Cardiac fibroblast (primary cell): ENCODE measurements at regions not wholly inside any gene's neighbourhood (a gene's known extent, or its start where the extent isn't known, plus 50 kb on each side); places are given as distances from the start of the nearest gene placed in this dataset.

Experiments used
- DNase-seq, 2 donors: peaks; one replicate each; pipeline versions ENCODE4 v3.0.0 to v3.0.0-alpha.2; 2010; ENCODE audit warnings: low read depth in 2 of 2
- H3K4me3 ChIP-seq, 2 donors: replicated peaks in 1 of 2; 1 replicate in 1 of 2; 2 replicates in 1 of 2; pipeline ENCODE4 v1.5.1; 2011; ENCODE audit warnings: low read depth in 2 of 2, low read length in 2 of 2, mild to moderate bottlenecking in 2 of 2, moderate library complexity in 1 of 2
- TF ChIP-seq, protein P1 (sequence below): IDR thresholded peaks from one replicate; pipeline ENCODE4 v1.5.1; 2011; ENCODE audit warnings: low read depth, mild to moderate bottlenecking, low read length, inconsistent platforms

DNA sequence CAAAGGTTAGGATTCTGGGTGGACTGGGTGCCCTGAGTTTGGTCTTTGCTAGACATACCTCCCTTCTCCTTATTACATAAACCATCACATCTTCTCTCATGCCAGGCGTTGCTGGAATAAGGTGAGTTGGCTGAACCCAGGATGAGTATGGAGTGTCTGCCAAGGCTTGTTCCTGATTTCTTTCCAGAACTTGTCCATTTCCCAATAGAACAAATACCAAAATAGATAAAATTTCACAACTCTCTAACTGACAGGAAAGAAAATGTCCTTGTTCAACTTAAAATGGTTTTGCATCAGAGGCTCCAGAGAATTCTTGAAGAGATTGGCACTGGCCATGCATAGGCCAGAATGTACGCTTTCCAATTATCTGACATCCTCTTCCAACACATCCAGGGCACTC lies 291.9 kb downstream of the IGSF11 start:
- no peak overlapping the region for H3K4me3 ChIP-seq
- TF ChIP-seq, protein P1, sequence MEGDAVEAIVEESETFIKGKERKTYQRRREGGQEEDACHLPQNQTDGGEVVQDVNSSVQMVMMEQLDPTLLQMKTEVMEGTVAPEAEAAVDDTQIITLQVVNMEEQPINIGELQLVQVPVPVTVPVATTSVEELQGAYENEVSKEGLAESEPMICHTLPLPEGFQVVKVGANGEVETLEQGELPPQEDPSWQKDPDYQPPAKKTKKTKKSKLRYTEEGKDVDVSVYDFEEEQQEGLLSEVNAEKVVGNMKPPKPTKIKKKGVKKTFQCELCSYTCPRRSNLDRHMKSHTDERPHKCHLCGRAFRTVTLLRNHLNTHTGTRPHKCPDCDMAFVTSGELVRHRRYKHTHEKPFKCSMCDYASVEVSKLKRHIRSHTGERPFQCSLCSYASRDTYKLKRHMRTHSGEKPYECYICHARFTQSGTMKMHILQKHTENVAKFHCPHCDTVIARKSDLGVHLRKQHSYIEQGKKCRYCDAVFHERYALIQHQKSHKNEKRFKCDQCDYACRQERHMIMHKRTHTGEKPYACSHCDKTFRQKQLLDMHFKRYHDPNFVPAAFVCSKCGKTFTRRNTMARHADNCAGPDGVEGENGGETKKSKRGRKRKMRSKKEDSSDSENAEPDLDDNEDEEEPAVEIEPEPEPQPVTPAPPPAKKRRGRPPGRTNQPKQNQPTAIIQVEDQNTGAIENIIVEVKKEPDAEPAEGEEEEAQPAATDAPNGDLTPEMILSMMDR = no peak
- no peak for DNase-seq

DNA sequence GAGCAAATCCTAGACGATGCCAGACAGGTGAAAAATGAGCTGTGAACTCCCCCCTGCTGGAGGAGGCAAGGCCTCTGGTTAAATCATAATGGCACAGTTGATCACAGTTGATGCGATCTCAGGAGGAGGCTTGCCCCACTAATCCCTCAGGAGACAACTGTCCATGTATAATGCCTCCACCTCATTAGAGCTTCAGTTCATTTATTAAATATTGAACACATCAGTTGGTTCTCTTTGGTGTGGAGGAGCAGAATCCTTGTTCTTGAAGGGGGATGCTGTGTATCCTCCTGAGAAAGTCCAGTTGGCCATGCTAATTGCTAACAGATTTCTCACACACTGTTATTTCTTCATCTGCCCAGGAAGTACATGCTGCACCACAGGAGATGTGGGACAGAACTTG lies 290.5 kb downstream of the IGSF11 start:
- TF ChIP-seq, protein P1 = no peak
- DNase-seq = no peak
- no peak overlapping the region for H3K4me3 ChIP-seq

DNA sequence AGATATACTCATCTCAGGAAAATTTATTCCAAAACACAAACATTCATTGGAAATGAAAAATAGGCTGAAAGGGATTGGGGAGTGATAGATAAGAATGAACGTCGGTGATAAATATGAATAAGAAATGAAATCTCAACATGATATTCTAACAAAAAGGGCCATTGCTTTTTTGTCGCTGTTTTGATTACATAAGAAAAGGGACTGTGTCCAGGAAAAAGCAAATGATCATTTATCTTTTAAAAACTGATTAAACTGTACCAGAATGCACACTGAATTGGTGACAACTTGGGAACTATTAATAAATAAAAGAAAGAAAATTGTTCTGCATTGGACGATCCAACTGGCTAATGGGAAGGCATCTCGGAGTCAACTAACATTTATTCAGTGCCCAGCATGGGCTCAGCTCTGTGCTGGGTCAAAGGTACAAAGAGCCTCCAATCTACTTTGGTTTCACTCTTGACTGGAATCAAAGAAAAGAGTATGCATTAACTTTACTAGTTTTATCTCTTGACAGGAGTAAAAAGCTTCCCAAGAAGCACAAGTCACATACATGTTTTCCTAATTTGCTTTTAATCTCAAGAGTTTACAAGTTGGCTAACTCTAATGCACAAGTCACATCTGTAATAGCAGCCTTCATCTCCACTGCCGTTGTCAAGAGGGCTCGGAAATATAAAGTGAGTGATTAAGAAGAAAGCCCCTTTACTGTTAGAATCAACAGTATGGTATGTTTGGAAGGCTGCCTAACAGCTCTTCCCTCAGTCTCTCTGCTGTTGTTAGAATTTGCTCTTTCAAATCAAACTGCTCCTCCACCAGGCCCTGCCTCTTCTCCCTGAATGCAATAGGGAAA lies 280.0 kb downstream of the IGSF11 start:
- no peak for DNase-seq
- no peak overlapping the region for H3K4me3 ChIP-seq
- TF ChIP-seq, protein P1 = no peak

DNA sequence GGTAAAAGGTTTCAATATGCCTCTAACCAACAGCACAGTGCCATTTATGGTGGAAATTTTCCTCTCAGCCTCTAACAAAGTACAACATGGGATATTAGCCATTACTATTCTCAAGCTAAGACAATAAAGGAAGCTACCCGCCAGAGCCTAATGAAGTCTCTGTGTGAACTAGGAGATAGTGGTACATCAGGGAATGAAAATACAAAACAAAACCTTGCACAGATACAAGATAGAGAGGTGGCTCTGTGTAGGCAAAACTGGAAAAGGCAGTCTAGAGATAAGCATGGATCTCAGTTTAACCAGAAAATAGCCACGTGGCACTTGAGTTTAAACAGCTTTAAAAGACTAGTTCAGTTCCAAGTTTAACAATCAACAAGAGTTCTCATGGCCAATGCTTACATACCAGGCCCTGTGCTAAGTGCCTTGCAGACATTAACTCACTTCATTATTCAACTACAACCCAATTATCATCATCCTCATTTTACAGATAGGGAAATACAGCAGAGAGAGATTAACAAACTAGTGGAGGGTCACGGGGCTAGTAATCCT lies 279.3 kb downstream of the IGSF11 start:
- no peak overlapping the region for H3K4me3 ChIP-seq
- TF ChIP-seq, protein P1 = no peak
- no peak for DNase-seq

DNA sequence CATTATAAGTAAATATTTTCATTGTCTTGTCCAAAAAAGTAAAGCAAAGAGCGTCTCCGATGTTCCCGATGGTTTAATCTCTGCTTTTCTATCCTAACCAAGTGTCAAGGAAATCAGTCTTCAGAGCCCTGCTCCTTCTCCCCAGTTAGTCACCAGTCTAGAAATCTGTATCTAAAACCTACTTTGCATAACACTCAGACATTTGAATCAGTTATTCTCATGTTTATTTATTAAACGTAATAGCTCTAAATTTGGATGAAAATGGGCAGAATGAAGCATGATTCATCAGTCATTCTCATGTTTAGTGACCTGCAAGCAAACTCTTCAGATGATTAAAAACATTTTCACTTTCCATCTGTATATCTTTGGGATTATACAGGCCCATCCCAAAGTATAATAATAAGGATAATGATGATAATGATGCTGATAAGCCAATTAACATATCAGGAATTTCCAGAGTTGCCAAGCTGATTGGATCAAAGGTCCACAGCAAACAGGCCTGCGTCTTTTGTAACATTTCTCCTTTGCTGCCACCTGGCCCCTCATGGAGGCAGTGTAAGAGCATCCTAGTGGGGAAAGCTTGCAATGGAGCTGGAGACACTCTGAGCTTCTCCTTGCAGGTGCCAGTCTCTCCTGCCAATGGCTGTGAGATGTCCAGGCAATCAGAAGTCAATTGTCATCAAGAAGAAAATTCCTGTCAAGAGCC lies 273.9 kb downstream of the IGSF11 start:
- H3K4me3 ChIP-seq = no peak overlapping the region
- no peak for DNase-seq
- TF ChIP-seq, protein P1 = no peak

DNA sequence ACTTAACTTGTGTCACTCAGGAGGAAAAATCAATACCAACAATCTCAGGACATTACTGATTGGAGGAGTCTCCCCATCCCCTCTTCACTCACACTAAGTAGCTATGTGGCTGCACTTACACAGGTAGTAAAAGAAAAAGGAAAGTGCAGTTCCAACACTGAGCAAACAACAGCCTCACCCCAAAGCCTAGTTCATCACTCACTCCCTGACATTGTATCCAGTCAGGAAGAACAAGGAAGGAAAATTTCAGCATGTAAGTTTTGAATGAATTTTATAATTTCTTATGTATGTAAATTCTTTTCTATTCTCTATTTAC lies 273.4 kb downstream of the IGSF11 start:
- TF ChIP-seq, protein P1 = no peak
- no peak for DNase-seq
- no peak overlapping the region for H3K4me3 ChIP-seq
